GM21360 (cell line): ENCODE measurements at regions not wholly inside any gene's neighbourhood (a gene's known extent, or its start where the extent isn't known, plus 50 kb on each side); places are given as distances from the start of the nearest gene placed in this dataset.
"Not testable (repeated sequence)": the region's sequence is repeated elsewhere in the genome, so short reads cannot be mapped to it uniquely, and the experiment has no call there.

ENCODE experiments used
- ATAC-seq: cut with Tn5 transposase; IDR thresholded peaks from one replicate; pipeline ENCODE4 v1.9.1; 2021; ENCODE audit warnings: mild to moderate bottlenecking, moderate library complexity; ENCODE audit not compliant: unreplicated experiment

GRCh38 chr3:150248116-150248887 lies 159.8 kb upstream of the TSC22D2 start:
- ATAC-seq: no peak

GRCh38 chr3:150247441-150247840 lies 160.7 kb upstream of the TSC22D2 start:
- no peak for ATAC-seq

- no peak for ATAC-seq
These were observed 164.6 kb upstream of the TSC22D2 start for GRCh38 chr3:150243466-150243865.

- no peak for ATAC-seq
These were observed 165.7 kb upstream of the TSC22D2 start for GRCh38 chr3:150242220-150242936.

GRCh38 chr3:150240891-150241290 lies 167.2 kb upstream of the TSC22D2 start:
- no peak for ATAC-seq

GRCh38 chr3:150239766-150240165 lies 168.3 kb upstream of the TSC22D2 start:
- ATAC-seq: no peak

GRCh38 chr3:150238995-150239619 lies 169.0 kb upstream of the TSC22D2 start:
- ATAC-seq: no peak

- no peak for ATAC-seq
These were observed 169.9 kb upstream of the TSC22D2 start for GRCh38 chr3:150238048-150238802.

GRCh38 chr3:150237490-150237889 lies 170.6 kb upstream of the TSC22D2 start:
- ATAC-seq: no peak

GRCh38 chr3:150236316-150237082 lies 171.6 kb upstream of the TSC22D2 start:
- no peak for ATAC-seq

- no peak for ATAC-seq
These were observed 172.3 kb upstream of the TSC22D2 start for GRCh38 chr3:150235799-150236198.

- no peak for ATAC-seq
These were observed 175.1 kb upstream of the TSC22D2 start for GRCh38 chr3:150232992-150233451.

- ATAC-seq: no peak
These were observed 178.1 kb upstream of the TSC22D2 start for GRCh38 chr3:150230037-150230436.

- ATAC-seq: not testable (repeated sequence)
These were observed 179.5 kb upstream of the TSC22D2 start for GRCh38 chr3:150228626-150229025.

- ATAC-seq: no peak
These were observed 180.3 kb upstream of the TSC22D2 start for GRCh38 chr3:150227839-150228238.

- no peak for ATAC-seq
These were observed 182.1 kb upstream of the TSC22D2 start for GRCh38 chr3:150225986-150226385.

GRCh38 chr3:150223558-150223957 lies 184.5 kb upstream of the TSC22D2 start:
- ATAC-seq: no peak

GRCh38 chr3:150222691-150223489 lies 185.2 kb upstream of the TSC22D2 start:
- ATAC-seq: no peak

- ATAC-seq: no peak
These were observed 186.1 kb upstream of the TSC22D2 start for GRCh38 chr3:150221904-150222523.
